HG02759 (cell line): ENCODE measurements at regions not wholly inside any gene's neighbourhood (a gene's known extent, or its start where the extent isn't known, plus 50 kb on each side); places are given as distances from the start of the nearest gene placed in this dataset.

Source experiments
- ATAC-seq: cut with Tn5 transposase; IDR thresholded peaks from one replicate; pipeline ENCODE4 v1.9.1; 2021; ENCODE audit warnings: mild to moderate bottlenecking, moderate library complexity; ENCODE audit not compliant: unreplicated experiment

DNA sequence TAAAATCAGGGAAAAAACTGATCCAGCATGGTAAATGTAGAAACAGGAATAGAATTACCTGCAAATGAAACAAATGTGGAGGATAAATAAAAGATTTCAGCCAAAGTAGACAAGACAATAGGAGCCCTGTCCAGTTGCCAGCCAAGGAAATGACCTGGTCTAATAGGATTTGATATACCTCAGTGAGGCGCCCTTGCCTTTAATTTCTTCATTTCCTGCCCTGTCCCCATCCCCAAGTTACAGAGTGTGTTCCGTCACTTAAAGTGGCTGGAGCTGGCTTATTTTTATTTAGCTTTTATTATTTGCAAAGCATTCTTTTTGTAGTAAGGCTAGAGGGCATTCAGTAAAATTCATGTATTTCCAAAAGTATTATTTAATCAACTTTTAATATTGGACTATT lies 1022.0 kb downstream of the EFNB2 start:
- no peak for ATAC-seq

DNA sequence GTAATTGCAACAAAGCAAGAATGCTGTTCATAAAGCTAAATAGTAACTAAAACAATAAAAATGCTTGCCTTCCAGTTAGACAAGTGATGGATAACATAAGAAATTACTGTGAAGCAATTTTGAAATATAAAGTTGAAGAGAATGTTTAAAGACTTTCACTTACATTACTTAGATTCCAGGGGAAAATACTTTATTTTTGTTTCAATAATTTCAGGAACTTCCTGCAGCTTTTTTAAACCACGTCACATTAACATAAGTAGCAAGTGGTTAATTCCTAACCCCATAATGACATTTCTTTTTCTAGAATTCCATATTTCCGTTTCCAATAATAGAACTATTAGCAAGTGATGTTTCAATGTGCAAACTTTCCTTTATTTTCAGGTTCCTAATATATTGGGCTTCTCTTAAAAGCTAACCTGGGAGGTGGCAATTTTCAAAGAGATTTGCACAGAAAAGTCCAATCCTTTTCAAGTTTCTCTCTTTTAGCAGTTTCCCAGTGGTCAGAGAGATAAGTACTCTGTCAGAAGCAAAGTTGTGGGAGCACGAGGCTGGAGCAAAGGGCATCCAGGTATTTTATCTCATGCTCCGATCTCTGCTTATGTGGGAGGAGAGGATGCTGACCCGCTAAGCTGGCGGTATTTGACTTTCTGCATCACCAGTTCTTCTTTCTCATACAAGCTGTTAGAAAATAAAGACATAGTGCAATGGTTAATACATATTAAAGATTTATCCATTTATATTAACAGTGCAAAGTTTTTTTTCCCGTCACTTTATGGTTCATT lies 1025.3 kb downstream of the EFNB2 start:
- ATAC-seq, result no peak

DNA sequence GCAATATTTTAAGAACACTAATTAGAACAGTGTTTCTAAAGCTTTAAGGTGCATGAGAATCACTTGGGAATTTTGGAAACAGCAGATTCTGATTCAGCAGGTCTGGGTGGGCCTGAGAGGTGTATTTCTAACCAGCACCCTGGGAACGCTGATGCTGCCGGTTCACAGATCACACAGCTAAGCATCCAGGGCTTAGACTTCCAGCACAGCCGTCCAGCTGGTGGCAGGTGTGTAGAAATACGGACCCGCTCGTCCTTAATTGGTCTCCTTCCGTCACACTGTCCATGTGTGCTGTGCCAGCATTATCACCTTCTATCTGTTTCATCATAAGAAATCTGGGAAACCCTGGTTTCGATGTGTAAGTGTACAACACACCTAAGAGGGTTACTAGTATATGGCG lies 1029.0 kb downstream of the EFNB2 start:
- ATAC-seq, result no peak

DNA sequence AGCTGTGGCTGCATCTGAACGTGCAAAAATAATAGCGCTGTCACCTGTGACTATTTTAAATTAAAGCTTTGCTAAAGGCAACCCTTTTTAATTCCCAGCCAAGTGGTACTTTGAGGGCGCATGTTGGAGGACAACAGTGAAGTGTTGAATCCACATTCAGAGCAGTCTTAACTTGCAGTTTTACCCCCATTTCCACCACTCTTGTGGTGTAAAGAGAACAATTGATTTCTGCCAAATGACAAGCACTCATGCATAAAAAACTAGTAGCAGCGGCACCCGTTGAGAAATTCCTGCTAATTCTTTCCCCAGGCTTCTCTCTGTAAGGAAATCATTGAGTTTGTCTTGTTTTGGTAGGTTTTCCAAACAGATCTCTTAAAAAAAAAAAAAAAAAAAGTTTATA lies 1033.3 kb downstream of the EFNB2 start:
- no peak for ATAC-seq

DNA sequence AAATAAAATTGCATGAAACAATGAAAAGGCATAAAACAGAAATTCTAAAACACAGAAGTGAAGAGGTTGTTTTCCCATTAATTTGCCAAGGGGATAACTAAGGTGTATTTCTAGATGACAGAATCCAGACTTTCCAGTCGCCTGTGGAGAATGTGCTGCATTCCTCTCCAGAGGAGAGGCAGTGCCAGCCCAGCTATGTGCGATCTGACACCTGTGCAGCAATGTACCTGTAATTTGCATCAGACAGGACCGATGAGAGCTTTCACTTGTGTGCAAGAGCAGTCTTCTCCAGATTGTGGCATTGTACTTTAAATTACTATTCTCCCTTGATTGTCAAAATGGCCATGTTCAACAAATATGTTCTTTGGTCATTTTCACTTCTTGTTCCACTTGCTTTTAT lies 1037.9 kb downstream of the EFNB2 start:
- ATAC-seq, result no peak

DNA sequence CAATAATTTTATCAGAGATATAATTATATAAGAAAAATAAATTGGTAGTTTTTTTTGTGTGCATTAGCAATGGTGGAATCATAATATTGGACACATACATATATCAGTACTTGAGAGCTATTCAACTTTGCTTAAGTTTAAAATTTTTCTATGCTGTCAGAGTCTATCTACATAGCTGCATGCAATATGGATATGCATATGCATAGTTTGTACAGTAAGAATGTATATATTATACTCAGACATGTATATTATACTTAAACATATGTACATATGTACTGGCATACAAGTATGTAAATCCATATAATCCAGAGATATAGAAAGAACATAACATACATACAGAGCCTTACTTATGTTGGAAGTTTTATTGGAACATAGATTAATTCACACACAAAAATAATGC lies 1043.2 kb downstream of the EFNB2 start:
- no peak for ATAC-seq

DNA sequence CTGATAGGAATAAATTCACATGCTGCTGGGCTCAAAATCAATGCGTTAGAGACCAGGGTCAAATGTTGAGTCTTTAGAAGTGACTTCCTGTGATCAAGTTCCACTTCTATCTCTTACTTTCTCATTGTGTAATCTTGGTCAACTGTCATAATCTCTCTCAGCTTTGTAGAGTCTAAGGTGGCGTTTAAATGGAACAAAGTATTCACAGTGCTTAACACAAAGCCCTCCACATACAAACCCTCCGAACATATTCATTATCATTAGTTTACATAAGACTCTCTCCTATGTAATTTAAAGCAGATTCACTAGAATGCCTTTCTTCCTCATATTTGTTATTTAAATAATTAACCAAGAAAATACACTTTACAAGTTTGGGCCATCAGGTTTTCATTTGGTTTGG lies 1044.1 kb downstream of the EFNB2 start:
- no peak for ATAC-seq

DNA sequence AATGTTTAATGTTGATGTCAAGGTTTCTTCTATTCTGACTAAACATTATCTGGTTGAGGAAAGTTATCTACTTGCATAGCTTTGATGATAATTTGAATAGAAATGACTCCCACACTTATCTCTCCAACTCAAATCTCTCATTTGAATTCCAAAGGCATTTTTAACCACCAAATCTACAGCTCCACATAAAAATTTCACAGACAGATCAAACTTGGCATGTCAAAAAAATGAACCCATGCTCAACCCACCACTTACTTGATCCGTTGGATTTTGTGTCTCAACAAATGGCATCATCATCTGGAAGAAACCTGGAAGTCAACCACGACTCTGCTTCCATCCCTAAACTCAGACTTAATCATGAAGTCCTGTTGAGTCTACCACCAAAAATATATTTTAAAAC lies 1050.4 kb downstream of the EFNB2 start:
- ATAC-seq, result no peak

DNA sequence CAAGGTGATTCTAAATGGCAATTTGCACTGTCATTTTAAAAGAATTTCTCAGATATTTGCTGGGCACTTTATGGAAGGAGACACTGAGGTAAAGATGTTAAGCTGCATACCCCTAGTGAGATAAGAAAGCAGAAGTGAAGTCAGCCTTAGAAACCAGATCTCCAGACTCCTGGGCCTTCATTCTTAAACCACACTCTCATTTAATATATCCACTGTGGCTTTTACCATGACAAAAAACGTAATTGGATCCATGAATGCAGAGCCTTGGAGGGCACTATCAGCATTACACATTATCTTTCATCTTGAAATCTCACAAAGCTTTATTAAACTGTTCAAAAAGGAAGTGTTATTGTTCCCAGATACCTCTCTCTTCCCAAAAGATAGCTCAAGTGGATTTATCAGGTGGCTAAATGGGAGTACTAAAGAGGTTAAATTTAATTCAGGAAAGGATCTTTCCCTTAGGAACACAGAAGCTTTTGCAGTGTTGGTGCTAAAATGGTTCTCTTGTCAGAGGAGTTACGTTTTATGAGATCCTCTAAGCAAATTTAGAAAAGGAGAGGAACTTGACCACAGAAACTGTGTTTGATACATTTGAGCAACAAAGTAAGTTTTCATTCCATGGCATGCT lies 1060.4 kb downstream of the EFNB2 start:
- no peak for ATAC-seq

DNA sequence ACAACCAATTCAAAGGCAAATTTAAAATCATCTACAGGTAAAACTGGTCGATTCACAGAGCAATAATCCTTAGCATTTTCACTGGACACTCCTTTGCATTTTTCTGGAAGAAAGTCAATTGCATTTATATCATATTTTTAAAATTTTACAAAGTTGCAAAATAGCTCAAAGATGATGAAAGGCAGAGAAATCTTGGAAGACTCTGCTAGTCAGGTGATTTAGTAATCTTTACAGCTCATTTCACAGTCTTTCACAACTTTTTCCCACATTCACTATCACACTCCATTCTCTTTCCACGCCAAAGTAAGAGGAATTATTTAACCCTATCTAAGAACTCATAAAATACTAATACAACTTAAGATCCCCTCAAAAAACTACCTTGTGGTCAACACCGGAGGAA lies 1063.8 kb downstream of the EFNB2 start:
- ATAC-seq, result no peak

DNA sequence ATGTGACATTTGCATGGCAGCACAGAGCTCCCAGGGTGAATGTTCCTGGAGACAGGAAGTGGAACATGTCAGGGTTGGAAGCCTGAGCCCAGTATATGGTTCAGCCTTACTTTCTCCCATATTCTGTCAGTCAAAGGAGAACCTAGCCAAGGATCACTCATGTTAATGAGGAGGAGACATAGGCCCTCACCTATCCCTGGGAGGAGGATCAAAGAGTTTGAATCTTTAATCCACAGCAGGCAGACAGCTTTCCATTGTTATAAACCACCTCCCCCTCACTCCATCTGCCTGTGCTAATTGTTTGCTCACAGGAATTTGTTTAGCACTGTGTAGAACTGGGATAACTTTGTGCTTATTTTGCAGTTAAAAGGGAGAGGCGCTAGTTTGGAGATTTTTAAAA lies 1069.1 kb downstream of the EFNB2 start:
- no peak for ATAC-seq

DNA sequence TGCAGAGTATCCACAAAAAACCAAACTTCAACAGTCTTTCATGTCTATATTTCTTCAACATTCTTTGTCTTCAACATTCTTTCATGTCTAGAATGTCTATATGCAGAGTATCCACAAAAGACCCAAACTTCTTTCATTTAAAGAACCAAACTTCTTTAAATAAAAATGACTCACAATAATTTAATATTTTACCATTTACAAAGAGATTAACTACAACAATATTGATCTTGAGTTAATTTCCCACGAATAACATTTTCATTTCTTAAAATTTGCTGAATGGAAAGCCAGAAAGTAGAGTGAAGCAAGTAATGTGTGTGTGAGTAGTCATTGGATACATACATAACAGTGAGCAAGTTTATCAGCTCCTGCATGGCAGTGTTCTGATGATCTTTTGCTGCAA lies 1069.7 kb downstream of the EFNB2 start, which contains the start of gene DAOA:
TSS of gene DAOA (plus strand) at position 301 of the 400 bp plus-strand sequence.
- ATAC-seq, result no peak

DNA sequence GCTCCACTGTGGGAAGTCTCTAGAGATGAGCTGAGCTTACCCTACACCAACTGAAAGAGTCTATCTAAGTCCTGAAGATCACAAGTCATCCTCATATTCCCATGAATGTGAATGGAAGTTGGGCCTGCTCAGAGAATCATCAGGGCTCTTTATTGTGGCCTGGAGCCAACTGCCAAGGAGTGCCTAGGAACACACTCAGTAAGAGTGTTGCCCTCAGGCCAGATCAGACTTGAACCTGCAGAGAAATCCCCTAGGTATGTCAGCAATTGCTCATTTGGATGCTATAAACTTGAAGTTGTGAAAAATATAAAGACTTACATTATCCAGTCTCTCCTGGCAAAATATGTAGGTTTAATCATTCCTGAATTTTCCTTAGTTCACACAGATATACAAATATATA lies 1070.2 kb downstream of the EFNB2 start:
- no peak for ATAC-seq

DNA sequence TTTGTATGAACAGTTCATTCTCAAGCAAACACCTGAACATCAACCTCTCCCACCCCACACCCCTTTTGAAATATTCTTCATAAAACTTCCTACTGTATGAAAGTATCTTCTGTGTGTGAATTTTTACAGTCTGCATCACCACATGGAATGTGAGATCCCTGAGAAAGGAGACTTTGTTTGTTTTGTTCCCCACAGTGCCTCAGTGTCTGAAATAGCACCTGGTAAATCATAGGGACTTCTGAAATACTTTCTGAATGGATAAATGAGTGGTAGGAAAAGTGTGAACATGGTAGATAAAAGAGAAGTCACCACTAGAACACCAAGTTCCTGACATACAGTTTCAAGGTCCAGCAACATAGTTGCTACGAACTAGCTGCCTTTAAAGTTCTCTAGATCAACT lies 1071.2 kb downstream of the EFNB2 start:
- ATAC-seq, result no peak

DNA sequence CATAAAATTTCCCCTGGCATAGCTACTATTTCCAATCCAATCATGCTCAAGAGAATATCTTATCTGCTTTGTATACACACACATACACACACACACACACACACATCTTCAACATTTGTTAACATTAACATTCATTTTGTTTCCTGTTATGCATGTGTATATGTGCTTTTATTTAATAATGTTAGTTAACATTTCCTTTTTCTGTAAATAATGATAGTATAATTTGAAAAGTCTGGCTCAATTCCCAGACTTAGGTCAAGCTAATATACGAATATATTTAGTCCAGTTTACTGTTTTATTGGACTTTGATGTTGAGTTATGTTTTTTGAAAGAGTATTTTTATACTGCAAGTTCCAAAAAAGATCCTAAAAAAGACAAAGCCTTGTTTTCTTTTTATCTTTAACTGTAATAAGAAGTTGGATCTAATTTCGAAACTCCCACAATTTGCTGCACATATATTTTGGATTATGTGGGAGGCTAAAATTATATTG lies 1072.4 kb downstream of the EFNB2 start:
- ATAC-seq, result no peak

DNA sequence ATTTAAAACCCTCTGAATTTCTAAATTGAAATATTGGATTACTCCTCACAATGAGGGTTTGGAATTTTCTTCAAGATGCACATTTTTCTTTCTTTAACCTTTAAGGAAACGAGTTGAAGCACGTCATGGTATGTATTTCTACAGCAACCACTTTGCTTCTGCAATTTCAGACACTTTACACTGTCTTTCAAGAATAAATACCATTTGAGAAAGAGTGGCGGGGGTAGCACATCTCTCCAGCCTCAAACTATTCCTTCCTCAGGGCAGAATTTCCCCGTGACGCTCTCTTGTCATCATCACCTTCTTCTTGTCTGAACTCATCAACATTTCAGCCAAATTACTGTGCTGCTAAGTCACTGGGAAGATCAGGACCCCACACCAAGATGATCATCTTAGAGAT lies 1073.4 kb downstream of the EFNB2 start:
- ATAC-seq, result no peak

DNA sequence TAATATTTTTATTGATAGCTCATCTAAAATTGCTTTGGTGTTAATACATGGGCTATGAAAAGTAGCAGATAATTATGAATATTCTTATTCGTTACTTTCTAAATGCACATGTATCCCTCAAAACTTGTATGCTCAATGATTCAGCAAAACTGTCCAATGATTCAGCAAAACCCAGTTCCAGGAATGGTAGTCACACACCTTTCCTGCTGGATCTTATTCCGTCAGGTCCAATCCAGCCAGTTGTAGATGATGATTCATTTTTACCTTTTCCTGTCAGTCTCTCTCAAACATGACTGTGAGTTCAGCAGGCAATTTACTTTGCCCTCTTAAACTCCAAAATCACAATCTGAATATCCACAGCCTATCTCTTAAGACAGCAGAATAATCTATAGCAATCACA lies 1082.6 kb downstream of the EFNB2 start:
- no peak for ATAC-seq

DNA sequence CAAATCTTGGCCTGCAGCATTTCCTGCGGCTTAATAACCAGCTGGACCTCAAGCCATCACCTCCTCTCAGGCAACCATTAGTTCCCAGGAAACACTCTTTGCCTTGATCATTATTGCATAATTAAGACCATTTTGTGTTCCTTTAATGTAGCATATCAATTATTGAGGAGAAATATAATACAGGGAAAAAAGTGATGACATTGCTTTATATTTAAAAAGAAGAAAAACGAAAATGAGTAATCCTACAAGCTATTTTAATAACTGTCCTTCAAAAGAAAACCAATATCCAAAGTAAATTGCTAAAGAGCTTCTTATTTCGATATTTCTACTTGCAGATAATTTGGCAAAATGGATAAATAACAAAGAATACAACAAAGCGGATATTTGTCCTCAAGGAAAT lies 1084.7 kb downstream of the EFNB2 start:
- no peak for ATAC-seq

DNA sequence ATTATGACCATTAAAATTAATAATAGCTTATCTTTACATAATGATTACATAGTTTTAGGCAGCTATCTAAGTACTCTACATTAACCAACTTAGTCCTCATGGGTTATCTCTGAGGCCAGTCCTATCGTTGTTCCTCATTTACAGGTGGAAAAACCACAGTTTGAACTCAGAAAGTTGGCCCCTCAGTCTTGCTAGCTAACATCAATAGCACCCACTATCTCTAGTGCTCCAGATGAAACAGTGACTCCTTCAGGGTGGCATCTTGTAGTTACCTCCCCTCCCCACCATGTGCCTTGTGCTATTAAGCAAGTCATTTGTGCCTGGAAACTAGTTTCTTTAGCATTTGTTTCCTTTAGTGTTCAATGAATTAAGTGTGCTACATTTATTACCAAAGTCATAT lies 1086.7 kb downstream of the EFNB2 start:
- no peak for ATAC-seq

DNA sequence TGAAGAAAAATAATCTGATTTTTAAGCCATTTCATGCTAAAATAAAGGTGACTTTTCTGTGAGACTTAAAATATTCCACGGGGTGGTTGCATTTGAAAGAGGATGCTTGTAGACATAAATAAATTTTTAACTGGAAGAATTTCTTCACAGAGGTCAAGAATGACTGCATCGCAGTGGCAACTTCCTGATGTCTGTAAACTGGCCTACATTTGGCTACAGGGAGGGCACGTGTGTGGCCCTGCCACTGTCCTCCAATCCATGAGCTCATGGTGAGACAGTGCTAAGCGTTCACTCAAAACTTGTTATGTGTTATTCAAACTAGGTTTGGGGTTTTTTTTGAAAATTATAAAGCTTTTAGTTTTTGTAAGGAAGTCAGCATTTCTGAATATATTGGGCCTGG lies 1089.3 kb downstream of the EFNB2 start:
- no peak for ATAC-seq

DNA sequence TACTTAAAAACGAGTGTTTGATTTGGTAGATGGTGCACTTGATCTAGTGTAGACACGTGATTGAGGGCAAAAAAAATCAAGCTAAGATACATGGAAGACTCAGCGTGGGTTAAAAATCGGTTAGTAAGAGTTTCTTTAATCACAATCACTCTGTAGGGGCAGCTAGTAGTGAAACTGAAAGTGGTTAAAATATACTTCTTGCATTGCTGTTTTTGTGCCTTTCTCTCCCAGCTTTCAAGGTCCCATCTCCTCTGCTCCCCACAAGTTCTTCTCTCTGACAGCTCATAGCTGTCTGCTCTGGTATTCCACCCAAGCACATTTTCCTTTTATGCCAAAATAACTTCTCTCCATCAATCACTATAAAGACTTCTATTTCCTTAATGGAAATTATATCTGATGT lies 1089.7 kb downstream of the EFNB2 start:
- ATAC-seq, result no peak

DNA sequence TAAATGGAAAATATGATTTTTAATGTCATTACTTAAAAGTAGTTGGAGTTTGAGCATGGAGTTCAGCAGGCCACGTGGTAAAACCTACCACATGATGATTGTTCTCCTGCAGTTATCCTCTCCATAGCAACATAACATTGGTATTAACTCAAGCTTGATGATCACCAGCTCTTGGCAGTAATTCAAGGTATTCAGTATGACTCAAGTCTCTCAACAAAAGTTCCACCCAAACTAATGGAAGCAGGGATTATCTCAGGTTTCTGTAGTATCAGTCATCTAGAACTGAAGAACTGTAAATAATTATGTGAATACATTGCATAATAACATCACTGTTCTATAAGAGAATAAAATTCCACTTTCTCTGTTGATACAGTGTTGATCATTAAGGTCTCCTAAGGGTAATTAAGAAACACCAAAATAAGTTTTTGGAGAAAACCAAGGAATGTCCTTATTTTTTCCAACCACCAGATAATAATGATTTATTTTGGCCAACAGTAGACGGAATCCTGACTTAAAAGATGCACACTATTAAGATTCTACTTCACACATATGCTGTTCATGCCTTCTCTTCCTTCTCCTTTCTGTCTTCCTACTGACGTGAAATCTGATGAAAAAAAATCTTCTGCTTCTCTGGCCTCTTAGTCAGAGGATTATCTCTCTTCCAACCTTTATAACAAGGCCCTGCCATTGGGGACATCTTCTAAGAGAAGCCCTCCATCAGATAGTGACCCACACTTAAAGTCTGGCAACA lies 1092.3 kb downstream of the EFNB2 start:
- no peak for ATAC-seq
